SK-N-SH treated with all-trans-retinoic acid at 6 μM for 48 hours (cell line): ENCODE measurements at regions not wholly inside any gene's neighbourhood (a gene's known extent, or its start where the extent isn't known, plus 50 kb on each side); places are given as distances from the start of the nearest gene placed in this dataset.

Source experiments
- ATAC-seq: fragments of 200-7000 bp; cut with Tn5 transposase; 3 replicates; pipeline ENCODE4 v1.9.1; 2020; ENCODE audit warnings: mild to moderate bottlenecking, moderate library complexity
- ARNTL ChIP-seq: fragments of 450-650 bp; formaldehyde crosslinking; IDR thresholded peaks from 2 replicates; pipeline ENCODE4 v1.5.0; 2020; ENCODE audit warnings: low read depth, mild to moderate bottlenecking, moderate library complexity, borderline replicate concordance
- BACH2 ChIP-seq: fragments of 250-450 bp; sonication (Bioruptor Pico); IDR thresholded peaks from 2 replicates; pipeline ENCODE4 v1.9.0; 2021; ENCODE audit warnings: mild to moderate bottlenecking, borderline replicate concordance
- CREB5 ChIP-seq: fragments of 250-450 bp; sonication (Bioruptor Pico); IDR thresholded peaks from 2 replicates; pipeline ENCODE4 v1.5.1; 2020; ENCODE audit warnings: low read depth, mild to moderate bottlenecking, moderate library complexity
- CSDC2 ChIP-seq: fragments of 250-450 bp; sonication (Bioruptor Pico); IDR thresholded peaks from 2 replicates; pipeline ENCODE4 v1.5.0; 2020; ENCODE audit warnings: mild to moderate bottlenecking, moderate library complexity
- ESRRG ChIP-seq: fragments of 250-450 bp; sonication (Bioruptor Pico); IDR thresholded peaks from 2 replicates; pipeline ENCODE4 v1.6.1; 2021; ENCODE audit warnings: mild to moderate bottlenecking
- GLIS3 ChIP-seq: fragments of 250-450 bp; sonication (Bioruptor Pico); IDR thresholded peaks from 2 replicates; pipeline ENCODE4 v1.5.0; 2020; ENCODE audit warnings: mild to moderate bottlenecking, moderate library complexity
- ISL1 ChIP-seq: fragments of 250-450 bp; sonication (Bioruptor Pico); IDR thresholded peaks from 2 replicates; pipeline ENCODE4 v2.1.2; 2022; ENCODE audit warnings: mild to moderate bottlenecking, moderate library complexity
- OSR1 ChIP-seq: fragments of 250-450 bp; sonication (Bioruptor Pico); IDR thresholded peaks from 2 replicates; pipeline ENCODE4 v1.8.0; 2022; ENCODE audit warnings: moderate library complexity, mild to moderate bottlenecking, inconsistent platforms
- PPARA ChIP-seq: fragments of 250-450 bp; sonication (Bioruptor Pico); IDR thresholded peaks from 2 replicates; pipeline ENCODE4 v1.5.0; 2020; ENCODE audit warnings: mild to moderate bottlenecking, borderline replicate concordance
- RARB ChIP-seq: fragments of 250-450 bp; sonication (Bioruptor Pico); IDR thresholded peaks from 2 replicates; pipeline ENCODE4 v1.8.0; 2021; ENCODE audit warnings: mild to moderate bottlenecking, moderate library complexity
- SNAI2 ChIP-seq: fragments of 250-450 bp; sonication (Bioruptor Pico); IDR thresholded peaks from 2 replicates; pipeline ENCODE4 v1.5.0; 2020; ENCODE audit warnings: mild to moderate bottlenecking, moderate library complexity
- TCF4 ChIP-seq: fragments of 250-450 bp; sonication (Bioruptor Pico); IDR thresholded peaks from 2 replicates; pipeline ENCODE4 v1.8.0; 2021; ENCODE audit warnings: mild to moderate bottlenecking, moderate library complexity, borderline replicate concordance
- TOX ChIP-seq: fragments of 250-450 bp; sonication (Bioruptor Pico); IDR thresholded peaks from 2 replicates; pipeline ENCODE4 v1.8.0; 2021; ENCODE audit warnings: mild to moderate bottlenecking, moderate library complexity, borderline replicate concordance
- TSHZ2 ChIP-seq: fragments of 250-450 bp; sonication (Bioruptor Pico); IDR thresholded peaks from 2 replicates; pipeline ENCODE4 v1.5.0; 2020; ENCODE audit warnings: mild to moderate bottlenecking, moderate library complexity
- ZFP3 ChIP-seq: fragments of 250-450 bp; sonication (Bioruptor Pico); IDR thresholded peaks from 2 replicates; pipeline ENCODE4 v1.5.0; 2020; ENCODE audit warnings: mild to moderate bottlenecking, moderate library complexity
- ZNF565 ChIP-seq: fragments of 450-650 bp; formaldehyde crosslinking; conservative IDR thresholded peaks from 2 replicates; pipeline ENCODE4 v1.5.0; 2020; ENCODE audit warnings: low read depth, mild to moderate bottlenecking, moderate library complexity
- ZNF70 ChIP-seq: fragments of 450-650 bp; formaldehyde crosslinking; IDR thresholded peaks from 2 replicates; pipeline ENCODE4 v1.5.0; 2020; ENCODE audit warnings: mild to moderate bottlenecking, moderate library complexity
- ZNF8 ChIP-seq: fragments of 450-650 bp; formaldehyde crosslinking; IDR thresholded peaks from 2 replicates; pipeline ENCODE4 v1.5.0; 2020; ENCODE audit warnings: mild to moderate bottlenecking, moderate library complexity
- TF ChIP-seq, protein P1 (sequence below): fragments of 250-450 bp; sonication (Bioruptor Pico); IDR thresholded peaks from 2 replicates; pipeline ENCODE4 v1.8.0; 2021; ENCODE audit warnings: low read depth, mild to moderate bottlenecking, moderate library complexity, borderline replicate concordance
- TF ChIP-seq, protein P2 (sequence below): fragments of 250-450 bp; sonication (Bioruptor Pico); IDR thresholded peaks from 2 replicates; pipeline ENCODE4 v1.5.1; 2021; ENCODE audit warnings: mild to moderate bottlenecking, moderate library complexity
- TF ChIP-seq, protein P3 (sequence below): fragments of 250-450 bp; sonication (Bioruptor Pico); IDR thresholded peaks from 2 replicates; pipeline ENCODE4 v1.8.0; 2020; ENCODE audit warnings: mild to moderate bottlenecking, moderate library complexity, borderline replicate concordance

- ATAC-seq: no peak
- TF ChIP-seq ARNTL (no peak), TOX (CRISPR knock-in tag) (no peak)
These were observed 83.7 kb downstream of the TMEM30B start for GRCh38 chr14:61197416-61197815.

GRCh38 chr14:61196792-61197191, 84.3 kb downstream of the TMEM30B start:
- TF ChIP-seq ZNF70 (CRISPR knock-in tag) (no peak), CREB5 (CRISPR knock-in tag) (no peak), BACH2 (CRISPR knock-in tag) (no peak), ZNF565 (CRISPR knock-in tag) (no peak), PPARA (CRISPR knock-in tag) (no peak), ESRRG (CRISPR knock-in tag) (no peak), CSDC2 (no peak), TSHZ2 (CRISPR knock-in tag) (no peak), GLIS3 (CRISPR knock-in tag) (no peak), ARNTL (no peak), ZNF8 (no peak), OSR1 (CRISPR knock-in tag) (no peak), SNAI2 (CRISPR knock-in tag) (no peak), ZFP3 (CRISPR knock-in tag) (no peak), TCF4 (CRISPR knock-in tag) (no peak)
- TF ChIP-seq, protein P1, sequence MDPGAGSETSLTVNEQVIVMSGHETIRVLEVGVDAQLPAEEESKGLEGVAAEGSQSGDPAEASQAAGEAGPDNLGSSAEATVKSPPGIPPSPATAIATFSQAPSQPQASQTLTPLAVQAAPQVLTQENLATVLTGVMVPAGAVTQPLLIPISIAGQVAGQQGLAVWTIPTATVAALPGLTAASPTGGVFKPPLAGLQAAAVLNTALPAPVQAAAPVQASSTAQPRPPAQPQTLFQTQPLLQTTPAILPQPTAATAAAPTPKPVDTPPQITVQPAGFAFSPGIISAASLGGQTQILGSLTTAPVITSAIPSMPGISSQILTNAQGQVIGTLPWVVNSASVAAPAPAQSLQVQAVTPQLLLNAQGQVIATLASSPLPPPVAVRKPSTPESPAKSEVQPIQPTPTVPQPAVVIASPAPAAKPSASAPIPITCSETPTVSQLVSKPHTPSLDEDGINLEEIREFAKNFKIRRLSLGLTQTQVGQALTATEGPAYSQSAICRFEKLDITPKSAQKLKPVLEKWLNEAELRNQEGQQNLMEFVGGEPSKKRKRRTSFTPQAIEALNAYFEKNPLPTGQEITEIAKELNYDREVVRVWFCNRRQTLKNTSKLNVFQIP (CRISPR knock-in tag): no peak
- ATAC-seq: peak; percentile 66; the same call in 2 of the 3 replicates

DNA sequence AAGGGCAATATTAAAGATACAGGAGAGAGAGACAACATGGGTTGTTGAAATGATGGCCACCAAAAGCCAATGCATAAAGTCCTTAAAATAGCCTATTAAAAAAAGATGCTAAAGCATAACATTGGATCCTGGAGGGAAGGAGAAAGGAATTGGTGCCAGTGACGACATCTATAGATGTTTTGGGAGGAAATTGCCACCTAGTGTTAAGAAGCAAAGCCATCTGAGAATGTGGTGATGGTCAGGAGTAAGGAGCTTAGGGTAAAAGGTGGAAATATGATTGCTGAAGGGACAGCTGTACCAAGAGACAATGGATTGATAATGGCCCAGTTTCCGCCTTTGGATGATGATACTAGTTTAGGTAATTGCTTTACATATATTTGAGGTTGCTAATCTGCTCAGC, 85.1 kb downstream of the TMEM30B start:
- ATAC-seq: peak; percentile 24; the same call in 2 of the 3 replicates
- TF ChIP-seq SNAI2 (CRISPR knock-in tag) (no peak), OSR1 (CRISPR knock-in tag) (no peak), RARB (CRISPR knock-in tag) (no peak), TCF4 (CRISPR knock-in tag) (no peak), BACH2 (CRISPR knock-in tag) (no peak), ESRRG (CRISPR knock-in tag) (no peak), ISL1 (CRISPR knock-in tag) (no peak), GLIS3 (CRISPR knock-in tag) (no peak), PPARA (CRISPR knock-in tag) (no peak)
- TF ChIP-seq, protein P2, sequence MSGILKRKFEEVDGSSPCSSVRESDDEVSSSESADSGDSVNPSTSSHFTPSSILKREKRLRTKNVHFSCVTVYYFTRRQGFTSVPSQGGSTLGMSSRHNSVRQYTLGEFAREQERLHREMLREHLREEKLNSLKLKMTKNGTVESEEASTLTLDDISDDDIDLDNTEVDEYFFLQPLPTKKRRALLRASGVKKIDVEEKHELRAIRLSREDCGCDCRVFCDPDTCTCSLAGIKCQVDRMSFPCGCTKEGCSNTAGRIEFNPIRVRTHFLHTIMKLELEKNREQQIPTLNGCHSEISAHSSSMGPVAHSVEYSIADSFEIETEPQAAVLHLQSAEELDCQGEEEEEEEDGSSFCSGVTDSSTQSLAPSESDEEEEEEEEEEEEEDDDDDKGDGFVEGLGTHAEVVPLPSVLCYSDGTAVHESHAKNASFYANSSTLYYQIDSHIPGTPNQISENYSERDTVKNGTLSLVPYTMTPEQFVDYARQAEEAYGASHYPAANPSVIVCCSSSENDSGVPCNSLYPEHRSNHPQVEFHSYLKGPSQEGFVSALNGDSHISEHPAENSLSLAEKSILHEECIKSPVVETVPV (CRISPR knock-in tag): no peak
- TF ChIP-seq, protein P3, sequence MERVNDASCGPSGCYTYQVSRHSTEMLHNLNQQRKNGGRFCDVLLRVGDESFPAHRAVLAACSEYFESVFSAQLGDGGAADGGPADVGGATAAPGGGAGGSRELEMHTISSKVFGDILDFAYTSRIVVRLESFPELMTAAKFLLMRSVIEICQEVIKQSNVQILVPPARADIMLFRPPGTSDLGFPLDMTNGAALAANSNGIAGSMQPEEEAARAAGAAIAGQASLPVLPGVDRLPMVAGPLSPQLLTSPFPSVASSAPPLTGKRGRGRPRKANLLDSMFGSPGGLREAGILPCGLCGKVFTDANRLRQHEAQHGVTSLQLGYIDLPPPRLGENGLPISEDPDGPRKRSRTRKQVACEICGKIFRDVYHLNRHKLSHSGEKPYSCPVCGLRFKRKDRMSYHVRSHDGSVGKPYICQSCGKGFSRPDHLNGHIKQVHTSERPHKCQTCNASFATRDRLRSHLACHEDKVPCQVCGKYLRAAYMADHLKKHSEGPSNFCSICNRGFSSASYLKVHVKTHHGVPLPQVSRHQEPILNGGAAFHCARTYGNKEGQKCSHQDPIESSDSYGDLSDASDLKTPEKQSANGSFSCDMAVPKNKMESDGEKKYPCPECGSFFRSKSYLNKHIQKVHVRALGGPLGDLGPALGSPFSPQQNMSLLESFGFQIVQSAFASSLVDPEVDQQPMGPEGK: no peak
